ENCODE measurements at regions not wholly inside any gene's neighbourhood (a gene's known extent, or its start where the extent isn't known, plus 50 kb on each side); places are given as distances from the start of the nearest gene placed in this dataset.

- intact Hi-C loops (cut with micrococcal nuclease), result no loop called here
- TF ChIP-seq, protein P1, sequence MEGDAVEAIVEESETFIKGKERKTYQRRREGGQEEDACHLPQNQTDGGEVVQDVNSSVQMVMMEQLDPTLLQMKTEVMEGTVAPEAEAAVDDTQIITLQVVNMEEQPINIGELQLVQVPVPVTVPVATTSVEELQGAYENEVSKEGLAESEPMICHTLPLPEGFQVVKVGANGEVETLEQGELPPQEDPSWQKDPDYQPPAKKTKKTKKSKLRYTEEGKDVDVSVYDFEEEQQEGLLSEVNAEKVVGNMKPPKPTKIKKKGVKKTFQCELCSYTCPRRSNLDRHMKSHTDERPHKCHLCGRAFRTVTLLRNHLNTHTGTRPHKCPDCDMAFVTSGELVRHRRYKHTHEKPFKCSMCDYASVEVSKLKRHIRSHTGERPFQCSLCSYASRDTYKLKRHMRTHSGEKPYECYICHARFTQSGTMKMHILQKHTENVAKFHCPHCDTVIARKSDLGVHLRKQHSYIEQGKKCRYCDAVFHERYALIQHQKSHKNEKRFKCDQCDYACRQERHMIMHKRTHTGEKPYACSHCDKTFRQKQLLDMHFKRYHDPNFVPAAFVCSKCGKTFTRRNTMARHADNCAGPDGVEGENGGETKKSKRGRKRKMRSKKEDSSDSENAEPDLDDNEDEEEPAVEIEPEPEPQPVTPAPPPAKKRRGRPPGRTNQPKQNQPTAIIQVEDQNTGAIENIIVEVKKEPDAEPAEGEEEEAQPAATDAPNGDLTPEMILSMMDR (IDR thresholded peaks at IDR 0.05), result no peak
- no peak overlapping the region for H3K4me3 Mint-ChIP-seq
- ATAC-seq (ENCODE audit: low read depth), result no peak
- POLR2A ChIA-PET, result no interaction called here
- CTCF ChIA-PET, result no interaction called here
- H3K4me1 Mint-ChIP-seq, result no peaks in the 10 kb centered on the region
- H3K36me3 Mint-ChIP-seq (ENCODE audit: low read depth), result peaks cover 3% of the 10 kb centered on the region
- DNase-seq, result no peak
- no peaks in the 10 kb centered on the region for H3K27me3 Mint-ChIP-seq
- H3K9me3 Mint-ChIP-seq, result peaks cover 3% of the 10 kb centered on the region
- H3K27ac Mint-ChIP-seq, result no peak overlapping the region
These were observed 229.4 kb downstream of the OMA1 start for GRCh38 chr1:58317086-58317485.

DNA sequence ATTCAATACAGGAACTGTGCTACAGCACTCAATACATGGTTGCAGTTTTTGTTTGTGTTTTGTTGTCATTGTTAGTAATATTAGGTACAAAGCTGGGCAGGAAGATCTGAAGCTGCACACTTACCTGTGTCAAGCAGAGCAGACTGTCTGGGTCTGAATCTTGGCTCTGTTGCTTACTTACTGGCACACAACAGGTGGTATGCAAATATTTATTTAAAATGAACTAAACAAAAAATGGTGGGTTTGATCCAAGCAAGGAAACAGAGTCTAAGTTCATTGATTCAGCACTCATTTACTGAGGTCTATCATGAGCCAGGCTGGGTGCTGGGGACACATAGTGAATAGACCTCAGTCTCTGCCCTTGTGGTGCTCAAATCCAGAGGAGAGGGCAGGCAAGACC, 230.4 kb downstream of the OMA1 start:
- H3K4me1 Mint-ChIP-seq, result no peaks in the 10 kb centered on the region
- H3K9me3 Mint-ChIP-seq, result peaks cover 2% of the 10 kb centered on the region
- peaks cover 2% of the 10 kb centered on the region for H3K36me3 Mint-ChIP-seq (ENCODE audit: low read depth)
- CTCF ChIA-PET, result no interaction called here
- no peak overlapping the region for H3K27ac Mint-ChIP-seq
- POLR2A ChIA-PET, result no interaction called here
- no peak overlapping the region for H3K4me3 Mint-ChIP-seq
- TF ChIP-seq, protein P1 (IDR thresholded peaks at IDR 0.05), result no peak
- ATAC-seq (ENCODE audit: low read depth) (no peak), DNase-seq (no peak)
- intact Hi-C loops (cut with micrococcal nuclease), result no loop called here
- no peaks in the 10 kb centered on the region for H3K27me3 Mint-ChIP-seq

DNA sequence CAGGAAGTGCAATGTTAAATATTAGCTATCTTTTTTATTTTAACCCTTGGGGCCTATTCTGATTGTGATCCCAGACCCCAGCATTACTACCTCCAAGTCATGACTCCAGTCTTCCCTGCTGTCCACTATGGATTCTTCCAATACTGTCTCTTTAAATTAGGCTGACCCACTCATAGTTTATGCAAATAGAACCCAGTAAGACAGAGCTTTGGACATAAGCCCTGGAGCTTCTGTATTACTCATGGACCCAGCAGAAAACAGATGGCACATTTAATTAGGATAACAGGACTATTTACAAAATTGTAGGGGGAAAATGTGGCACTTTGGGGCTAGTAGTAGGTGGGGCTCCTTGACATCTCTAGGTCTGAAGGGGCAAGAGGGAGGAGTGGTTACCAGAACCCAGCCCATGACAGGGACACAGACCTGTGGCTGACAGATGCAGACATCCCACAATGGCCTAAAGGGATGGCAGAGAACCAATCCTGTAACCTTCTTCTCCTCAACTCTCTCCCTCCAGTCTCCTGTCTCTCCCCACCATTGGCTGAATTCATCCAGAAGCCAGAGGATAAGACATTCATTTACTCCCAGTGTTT, 233.5 kb downstream of the OMA1 start:
- Mint-ChIP-seq H3K27ac (no peak overlapping the region), H3K4me3 (no peak overlapping the region), H3K4me1 (no peaks in the 10 kb centered on the region), H3K36me3 (ENCODE audit: low read depth) (no peaks in the 10 kb centered on the region), H3K27me3 (no peaks in the 10 kb centered on the region), H3K9me3 (no peaks in the 10 kb centered on the region)
- ChIA-PET POLR2A (no interaction called here), CTCF (interaction anchor here (0.6 kb wide), 1 partner anchor 25 kb away, joined by 3 read pairs; no protein-coding TSS in a partner anchor)
- ATAC-seq (ENCODE audit: low read depth) (no peak), DNase-seq (no peak)
- TF ChIP-seq, protein P1 (IDR thresholded peaks at IDR 0.05), result no peak
- intact Hi-C loops (cut with micrococcal nuclease), result no loop called here

GRCh38 chr1:58312461-58312860, 234.1 kb downstream of the OMA1 start:
- ChIA-PET CTCF (interaction anchor here (0.6 kb wide), 1 partner anchor 26 kb away, joined by 3 read pairs; no protein-coding TSS in a partner anchor), POLR2A (no interaction called here)
- Mint-ChIP-seq H3K27me3 (no peaks in the 10 kb centered on the region), H3K4me3 (no peak overlapping the region), H3K4me1 (no peaks in the 10 kb centered on the region), H3K36me3 (ENCODE audit: low read depth) (no peaks in the 10 kb centered on the region), H3K27ac (no peak overlapping the region), H3K9me3 (no peaks in the 10 kb centered on the region)
- no peak for DNase-seq
- TF ChIP-seq, protein P1 (IDR thresholded peaks at IDR 0.05), result no peak
- ATAC-seq (ENCODE audit: low read depth), result no peak
- intact Hi-C loops (cut with micrococcal nuclease), result no loop called here

GRCh38 chr1:58310881-58311280, 235.6 kb downstream of the OMA1 start:
- TF ChIP-seq, protein P1 (IDR thresholded peaks at IDR 0.05), result no peak
- Mint-ChIP-seq H3K27me3 (no peaks in the 10 kb centered on the region), H3K4me3 (no peak overlapping the region), H3K4me1 (no peaks in the 10 kb centered on the region), H3K9me3 (no peaks in the 10 kb centered on the region), H3K36me3 (ENCODE audit: low read depth) (no peaks in the 10 kb centered on the region), H3K27ac (no peak overlapping the region)
- DNase-seq (no peak), ATAC-seq (ENCODE audit: low read depth) (no peak)
- CTCF ChIA-PET, result no interaction called here
- intact Hi-C loops (cut with micrococcal nuclease), result no loop called here
- POLR2A ChIA-PET, result no interaction called here
